ENCODE measurements at regions not wholly inside any gene's neighbourhood (a gene's known extent, or its start where the extent isn't known, plus 50 kb on each side); places are given as distances from the start of the nearest gene placed in this dataset.

DNA sequence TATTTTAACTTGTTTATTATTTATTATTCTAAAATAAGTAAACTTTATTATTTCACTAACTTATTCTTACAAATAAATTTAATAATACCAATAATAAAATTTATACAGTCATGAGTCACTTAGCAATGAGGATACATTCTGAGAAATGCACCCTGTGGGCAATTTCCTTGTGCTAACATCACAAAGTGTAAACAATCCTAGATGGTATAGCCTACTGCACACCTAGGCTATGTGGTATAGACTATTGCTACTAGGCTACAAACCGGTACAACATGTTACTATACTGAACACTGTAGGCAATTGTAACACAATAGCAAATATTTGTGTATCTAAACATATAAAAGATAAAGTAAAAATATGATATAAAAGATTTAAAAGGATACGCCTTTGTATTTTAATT, 479.5 kb downstream of the EPHA5 start:
- TF ChIP-seq, protein P1, sequence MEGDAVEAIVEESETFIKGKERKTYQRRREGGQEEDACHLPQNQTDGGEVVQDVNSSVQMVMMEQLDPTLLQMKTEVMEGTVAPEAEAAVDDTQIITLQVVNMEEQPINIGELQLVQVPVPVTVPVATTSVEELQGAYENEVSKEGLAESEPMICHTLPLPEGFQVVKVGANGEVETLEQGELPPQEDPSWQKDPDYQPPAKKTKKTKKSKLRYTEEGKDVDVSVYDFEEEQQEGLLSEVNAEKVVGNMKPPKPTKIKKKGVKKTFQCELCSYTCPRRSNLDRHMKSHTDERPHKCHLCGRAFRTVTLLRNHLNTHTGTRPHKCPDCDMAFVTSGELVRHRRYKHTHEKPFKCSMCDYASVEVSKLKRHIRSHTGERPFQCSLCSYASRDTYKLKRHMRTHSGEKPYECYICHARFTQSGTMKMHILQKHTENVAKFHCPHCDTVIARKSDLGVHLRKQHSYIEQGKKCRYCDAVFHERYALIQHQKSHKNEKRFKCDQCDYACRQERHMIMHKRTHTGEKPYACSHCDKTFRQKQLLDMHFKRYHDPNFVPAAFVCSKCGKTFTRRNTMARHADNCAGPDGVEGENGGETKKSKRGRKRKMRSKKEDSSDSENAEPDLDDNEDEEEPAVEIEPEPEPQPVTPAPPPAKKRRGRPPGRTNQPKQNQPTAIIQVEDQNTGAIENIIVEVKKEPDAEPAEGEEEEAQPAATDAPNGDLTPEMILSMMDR (IDR thresholded peaks at IDR 0.05) = no peak
- TF ChIP-seq EP300 (IDR thresholded peaks at IDR 0.05) = no peak
- TF ChIP-seq POLR2A (IDR thresholded peaks at IDR 0.05) = no peak
- no peaks in the 10 kb centered on the region for H3K4me1 ChIP-seq
- H3K9me3 ChIP-seq = peaks cover 0 to 1% (median 0%) of the 10 kb centered on the region in 4 donors
- WGBS, 2 donors = 84 to 95% methylated on average over 2 of the region's 2 CpGs
- intact Hi-C loops (cut with DNase I) = no loop called here
- H3K27ac ChIP-seq = no peak overlapping the region
- no peaks in the 10 kb centered on the region for H3K36me3 ChIP-seq
- H3K4me3 ChIP-seq = no peak overlapping the region
- DNase-seq = no peak
- no peaks in the 10 kb centered on the region for H3K27me3 ChIP-seq

GRCh38 chr4:65175585-65175984, 494.7 kb downstream of the EPHA5 start:
- intact Hi-C loops (cut with DNase I) = no loop called here
- H3K9me3 ChIP-seq = no peaks in the 10 kb centered on the region
- H3K27me3 ChIP-seq = no peaks in the 10 kb centered on the region
- no peak overlapping the region for H3K27ac ChIP-seq
- no peak overlapping the region for H3K4me3 ChIP-seq
- DNase-seq = no peak
- H3K36me3 ChIP-seq = no peaks in the 10 kb centered on the region
- no peaks in the 10 kb centered on the region for H3K4me1 ChIP-seq
- no peak for TF ChIP-seq EP300 (IDR thresholded peaks at IDR 0.05)
- no peak for TF ChIP-seq POLR2AphosphoS5 (IDR thresholded peaks at IDR 0.05)
- no peak for TF ChIP-seq POLR2A (IDR thresholded peaks at IDR 0.05)
- TF ChIP-seq, protein P1 (IDR thresholded peaks at IDR 0.05) = no peak
- 84 to 86% methylated on average over 5 of the region's 5 CpGs for WGBS, 2 donors

GRCh38 chr4:65170768-65171514, 499.3 kb downstream of the EPHA5 start:
- WGBS, 2 donors = 87 to 89% methylated on average over 6 of the region's 6 CpGs
- no peaks in the 10 kb centered on the region for H3K36me3 ChIP-seq
- H3K4me1 ChIP-seq = no peaks in the 10 kb centered on the region
- no peak for DNase-seq
- no peak overlapping the region for H3K4me3 ChIP-seq
- intact Hi-C loops (cut with DNase I) = no loop called here
- no peak overlapping the region for H3K27ac ChIP-seq
- no peaks in the 10 kb centered on the region for H3K9me3 ChIP-seq
- no peaks in the 10 kb centered on the region for H3K27me3 ChIP-seq
- no peak for TF ChIP-seq POLR2AphosphoS5 (IDR thresholded peaks at IDR 0.05)

- 64 to 73% methylated on average over 3 of the region's 3 CpGs for WGBS, 2 donors
- no peaks in the 10 kb centered on the region for H3K27me3 ChIP-seq
- no peaks in the 10 kb centered on the region for H3K4me1 ChIP-seq
- no peak overlapping the region for H3K4me3 ChIP-seq
- TF ChIP-seq POLR2A (IDR thresholded peaks at IDR 0.05) = no peak
- TF ChIP-seq EP300 (IDR thresholded peaks at IDR 0.05) = no peak
- TF ChIP-seq, protein P1 (IDR thresholded peaks at IDR 0.05) = no peak
- no peak for TF ChIP-seq POLR2AphosphoS5 (IDR thresholded peaks at IDR 0.05)
- H3K36me3 ChIP-seq = no peaks in the 10 kb centered on the region
- intact Hi-C loops (cut with DNase I) = no loop called here
- H3K9me3 ChIP-seq = no peaks in the 10 kb centered on the region
- H3K27ac ChIP-seq = no peak overlapping the region
- DNase-seq = no peak
Measured at GRCh38 chr4:65167719-65168118, 502.6 kb downstream of the EPHA5 start.

- no peak for DNase-seq
- no peak for TF ChIP-seq POLR2AphosphoS5 (IDR thresholded peaks at IDR 0.05)
- TF ChIP-seq, protein P1 (IDR thresholded peaks at IDR 0.05) = no peak
- TF ChIP-seq POLR2A (IDR thresholded peaks at IDR 0.05) = no peak
- no peak for TF ChIP-seq EP300 (IDR thresholded peaks at IDR 0.05)
- Histone ChIP-seq H3K27me3 (no peaks in the 10 kb centered on the region), H3K9me3 (no peaks in the 10 kb centered on the region), H3K36me3 (no peaks in the 10 kb centered on the region), H3K4me3 (no peak overlapping the region), H3K4me1 (no peaks in the 10 kb centered on the region), H3K27ac (no peak overlapping the region)
- intact Hi-C loops (cut with DNase I) = no loop called here
Measured at GRCh38 chr4:65152205-65152604, 518.1 kb downstream of the EPHA5 start.
